HCT116 (cell line): ENCODE measurements at regions not wholly inside any gene's neighbourhood (a gene's known extent, or its start where the extent isn't known, plus 50 kb on each side); places are given as distances from the start of the nearest gene placed in this dataset.

ENCODE experiments used
- JUND ChIP-seq: IDR thresholded peaks from 2 replicates; pipeline ENCODE4 v1.6.1; 2012
- POLR2AphosphoS5 ChIP-seq: IDR thresholded peaks from 2 replicates; pipeline ENCODE4 v1.6.1; 2011; ENCODE audit warnings: mild to moderate bottlenecking, low read depth, low read length, moderate library complexity
- RAD21 ChIP-seq: IDR thresholded peaks from 2 replicates; pipeline ENCODE4 v1.6.1; 2012; ENCODE audit warnings: low read depth, mild to moderate bottlenecking
- YY1 ChIP-seq: IDR thresholded peaks from 2 replicates; pipeline ENCODE4 v1.6.1; 2011; ENCODE audit warnings: low read length, low read depth, moderate library complexity, mild to moderate bottlenecking; ENCODE audit not compliant: insufficient replicate concordance; ENCODE audit errors: extremely low read depth
- ZNF274 ChIP-seq: fragments of 200-500 bp; sonication (Bioruptor generic); IDR thresholded peaks from 2 replicates; pipeline ENCODE4 v1.6.1; 2014; ENCODE audit warnings: mild to moderate bottlenecking, low read depth, low read length, inconsistent platforms
- TF ChIP-seq, protein P1 (sequence below), 3 experiments: fragments of 200-600 bp in 1 of 3; sonication (generic) in 1 of 3; IDR thresholded peaks in 2 of 3; conservative IDR thresholded peaks in 1 of 3; 2 replicates each; pipeline ENCODE4 v1.5.1; 2012 to 2017; ENCODE audit warnings: low read depth in 2 of 3, low read length in 2 of 3, antibody characterized with exemption in 1 of 3, borderline replicate concordance in 1 of 3, control low read depth in 1 of 3, mild to moderate bottlenecking in 1 of 3, mixed read lengths in 1 of 3, mixed run types in 1 of 3, moderate library complexity in 1 of 3; ENCODE audit not compliant: insufficient read depth in 1 of 3

DNA sequence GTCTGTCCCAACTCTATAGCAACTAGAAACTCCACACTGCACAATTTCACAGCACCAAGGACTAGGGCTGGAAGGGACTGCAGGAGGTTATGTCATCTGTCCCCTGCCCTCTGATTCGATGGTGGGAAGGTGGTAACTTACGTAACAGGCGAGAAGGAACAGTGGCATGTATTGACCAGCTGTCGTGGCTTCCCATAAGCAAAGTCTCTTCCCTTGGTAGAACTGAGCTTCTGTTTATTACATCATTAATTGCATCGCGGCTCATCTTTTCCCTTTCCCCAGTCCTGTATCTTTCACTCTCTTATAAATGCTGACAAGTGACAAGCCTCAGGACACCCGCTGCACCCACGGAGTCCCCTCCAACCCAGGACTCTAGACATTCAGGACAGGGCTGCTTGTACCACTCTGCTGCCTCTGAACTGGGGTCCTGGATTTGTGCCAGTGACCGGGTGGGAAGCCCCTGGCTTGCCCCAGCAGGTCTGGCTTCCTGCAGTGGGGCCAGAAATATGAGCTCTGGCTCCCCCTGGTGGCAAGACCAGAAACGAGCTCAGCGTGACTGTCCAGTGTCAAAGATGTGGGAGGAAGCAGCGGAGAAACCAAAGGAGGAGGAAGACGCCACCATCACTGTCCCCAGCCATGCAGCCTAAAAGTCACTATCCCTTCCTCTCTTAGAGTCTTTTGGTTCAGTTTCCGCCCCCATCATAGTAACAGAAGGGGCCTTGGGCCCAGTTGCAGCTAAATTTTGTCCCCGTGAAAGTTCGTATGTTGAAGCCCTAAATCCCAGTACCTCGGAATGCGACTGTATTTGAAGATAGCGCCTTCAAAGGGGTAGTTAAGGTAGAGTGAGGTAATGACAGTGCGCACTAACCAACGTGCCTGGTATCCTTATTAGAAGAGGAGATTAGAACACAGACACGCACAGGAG is 84.5 kb downstream of the ISX start:
- TF ChIP-seq JUND = no peak
- no peak for TF ChIP-seq POLR2AphosphoS5
- TF ChIP-seq, protein P1, sequence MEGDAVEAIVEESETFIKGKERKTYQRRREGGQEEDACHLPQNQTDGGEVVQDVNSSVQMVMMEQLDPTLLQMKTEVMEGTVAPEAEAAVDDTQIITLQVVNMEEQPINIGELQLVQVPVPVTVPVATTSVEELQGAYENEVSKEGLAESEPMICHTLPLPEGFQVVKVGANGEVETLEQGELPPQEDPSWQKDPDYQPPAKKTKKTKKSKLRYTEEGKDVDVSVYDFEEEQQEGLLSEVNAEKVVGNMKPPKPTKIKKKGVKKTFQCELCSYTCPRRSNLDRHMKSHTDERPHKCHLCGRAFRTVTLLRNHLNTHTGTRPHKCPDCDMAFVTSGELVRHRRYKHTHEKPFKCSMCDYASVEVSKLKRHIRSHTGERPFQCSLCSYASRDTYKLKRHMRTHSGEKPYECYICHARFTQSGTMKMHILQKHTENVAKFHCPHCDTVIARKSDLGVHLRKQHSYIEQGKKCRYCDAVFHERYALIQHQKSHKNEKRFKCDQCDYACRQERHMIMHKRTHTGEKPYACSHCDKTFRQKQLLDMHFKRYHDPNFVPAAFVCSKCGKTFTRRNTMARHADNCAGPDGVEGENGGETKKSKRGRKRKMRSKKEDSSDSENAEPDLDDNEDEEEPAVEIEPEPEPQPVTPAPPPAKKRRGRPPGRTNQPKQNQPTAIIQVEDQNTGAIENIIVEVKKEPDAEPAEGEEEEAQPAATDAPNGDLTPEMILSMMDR (IDR thresholded peaks at IDR 0.05 in 2 of 3, conservative IDR thresholded peaks at IDR 0.05 in 1 of 3; ENCODE audit: borderline replicate concordance in 1 of 3, insufficient read depth in 1 of 3, low read depth in 2 of 3, low read length in 2 of 3) = peak; percentile 28 to 91 (median 84); a peak in 5 of 6 replicates
- no peak for TF ChIP-seq YY1
- no peak for TF ChIP-seq ZNF274
- TF ChIP-seq RAD21 = peak; percentile 64
